Left lung (tissue), 4 donors: ENCODE measurements at regions not wholly inside any gene's neighbourhood (a gene's known extent, or its start where the extent isn't known, plus 50 kb on each side); places are given as distances from the start of the nearest gene placed in this dataset.

Source experiments
- ATAC-seq: fragments of 200-7000 bp; cut with Tn5 transposase; one replicate; pipeline ENCODE4 v1.9.1; 2020; ENCODE audit warnings: moderate library complexity
- DNase-seq, 4 donors: peaks; one replicate each; pipeline ENCODE4 v3.0.0-alpha.2; 2013 to 2020
- H3K27ac ChIP-seq, 2 donors: fragments of 200-600 bp; sonication (generic) in 1 of 2; one replicate each; pipeline versions ENCODE4 v1.5.0 to v1.8.0; 2020 to 2021
- H3K27me3 ChIP-seq, 2 donors: fragments of 200-600 bp; sonication (generic) in 1 of 2; one replicate each; pipeline versions ENCODE4 v1.5.0 to v1.8.0; 2020 to 2021
- H3K36me3 ChIP-seq, 2 donors: fragments of 200-600 bp; sonication (generic) in 1 of 2; one replicate each; pipeline versions ENCODE4 v1.5.0 to v1.8.0; 2020 to 2021
- H3K4me1 ChIP-seq, 2 donors: fragments of 200-600 bp; one replicate each; pipeline ENCODE4 v1.8.0; 2021
- H3K4me3 ChIP-seq, 2 donors: fragments of 200-600 bp; sonication (generic) in 1 of 2; one replicate each; pipeline versions ENCODE4 v1.5.0 to v1.8.0; 2020 to 2021; ENCODE audit warnings: mild to moderate bottlenecking in 1 of 2
- H3K9me3 ChIP-seq, 2 donors: fragments of 200-600 bp; sonication (generic) in 1 of 2; one replicate each; pipeline versions ENCODE4 v1.5.0 to v1.8.0; 2020 to 2021
- CTCF ChIP-seq, 2 donors: fragments of 200-600 bp; sonication (generic) in 1 of 2; IDR thresholded peaks; one replicate each; pipeline versions ENCODE4 v1.5.0 to v1.8.0; 2021; ENCODE audit warnings: antibody characterized with exemption in 2 of 2
- intact Hi-C, 2 donors: fragments of 100-400 bp; cut with DNase I; formaldehyde crosslinking; loops; one replicate each; pipeline versions ENCODE4 v1.11.2 to v1.14.2; 2022
- donor health status: DM: no; HTN: yes; CAD: no.
- donor health status: DM: no; HTN: no; CAD: no.

DNA sequence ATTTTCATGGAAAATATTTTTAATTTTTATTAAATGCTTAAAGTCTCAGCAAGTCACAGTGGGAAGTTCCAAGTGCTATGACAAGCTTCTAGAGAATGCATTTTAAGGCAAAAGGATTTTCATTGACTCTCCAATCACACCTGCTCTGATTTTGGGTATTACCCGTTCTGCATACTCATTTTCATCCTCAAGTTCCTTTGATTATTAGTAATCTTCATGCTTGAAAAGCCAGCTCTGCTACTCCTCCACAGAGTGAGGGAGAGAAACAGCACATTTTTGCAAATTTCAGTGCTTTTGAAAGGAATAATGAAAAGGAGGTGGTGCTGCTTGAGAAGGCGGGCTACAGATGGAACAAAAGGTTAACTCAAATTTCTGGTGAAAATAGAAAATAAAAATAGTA, 450.7 kb downstream of the NSUN3 start:
- no peaks in the 10 kb centered on the region for H3K9me3 ChIP-seq
- DNase-seq: no peak
- TF ChIP-seq CTCF (IDR thresholded peaks at IDR 0.05): no peak
- no peak overlapping the region for H3K27ac ChIP-seq
- H3K4me1 ChIP-seq: no peaks in the 10 kb centered on the region
- no peaks in the 10 kb centered on the region for H3K27me3 ChIP-seq
- no peak overlapping the region for H3K4me3 ChIP-seq
- intact Hi-C loops: no loop called here
- H3K36me3 ChIP-seq: no peaks in the 10 kb centered on the region
- no peak for ATAC-seq

- no peak for TF ChIP-seq CTCF (IDR thresholded peaks at IDR 0.05)
- Histone ChIP-seq H3K4me1 (no peaks in the 10 kb centered on the region), H3K36me3 (no peaks in the 10 kb centered on the region), H3K9me3 (no peaks in the 10 kb centered on the region), H3K27me3 (no peaks in the 10 kb centered on the region), H3K27ac (no peak overlapping the region), H3K4me3 (no peak overlapping the region)
- no peak for DNase-seq
- ATAC-seq: no peak
- intact Hi-C loops: no loop called here
Observed at GRCh38 chr3:94515983-94516382, 453.1 kb downstream of the NSUN3 start.

- Histone ChIP-seq H3K36me3 (no peaks in the 10 kb centered on the region), H3K4me1 (peaks cover 0 to 5% of the 10 kb centered on the region in 2 donors), H3K27ac (no peak overlapping the region), H3K9me3 (no peaks in the 10 kb centered on the region), H3K4me3 (no peak overlapping the region), H3K27me3 (no peaks in the 10 kb centered on the region)
- DNase-seq: no peak
- intact Hi-C loops: no loop called here
- no peak for TF ChIP-seq CTCF (IDR thresholded peaks at IDR 0.05)
- ATAC-seq: no peak
Observed at GRCh38 chr3:94520364-94520763, 457.5 kb downstream of the NSUN3 start.

DNA sequence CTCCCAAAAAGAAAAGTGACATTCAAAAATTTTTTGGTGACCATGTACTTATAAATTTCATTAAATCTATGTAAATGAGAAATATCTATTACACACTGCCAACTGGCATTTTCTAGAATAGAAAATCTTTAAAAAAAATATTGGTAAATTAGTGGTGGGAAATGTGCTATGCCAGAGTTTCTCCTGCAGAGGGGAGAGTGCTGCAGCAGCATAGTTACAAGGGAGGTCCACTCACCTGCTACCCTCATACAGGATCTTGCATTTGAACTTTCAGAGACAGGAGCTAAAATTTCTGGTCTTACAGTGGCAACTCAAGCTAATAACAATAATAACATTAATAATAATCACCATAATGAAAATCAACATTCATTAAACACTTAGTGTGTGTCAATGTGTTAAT, 459.6 kb downstream of the NSUN3 start:
- H3K4me1 ChIP-seq: peaks cover 0 to 5% of the 10 kb centered on the region in 2 donors
- DNase-seq (no peak), ATAC-seq (no peak)
- TF ChIP-seq CTCF (IDR thresholded peaks at IDR 0.05): no peak
- H3K9me3 ChIP-seq: no peaks in the 10 kb centered on the region
- intact Hi-C loops: no loop called here
- no peaks in the 10 kb centered on the region for H3K27me3 ChIP-seq
- H3K36me3 ChIP-seq: no peaks in the 10 kb centered on the region
- no peak overlapping the region for H3K27ac ChIP-seq
- H3K4me3 ChIP-seq: no peak overlapping the region

GRCh38 chr3:94524102-94524919, 461.4 kb downstream of the NSUN3 start:
- no peak overlapping the region for H3K4me3 ChIP-seq
- TF ChIP-seq CTCF (IDR thresholded peaks at IDR 0.05): no peak
- no peaks in the 10 kb centered on the region for H3K27me3 ChIP-seq
- no peaks in the 10 kb centered on the region for H3K9me3 ChIP-seq
- H3K36me3 ChIP-seq: no peaks in the 10 kb centered on the region
- peaks cover 0 to 5% of the 10 kb centered on the region in 2 donors for H3K4me1 ChIP-seq
- intact Hi-C loops: no loop called here
- DNase-seq (peak in 2 of 4 donors; percentile 43 to 52), ATAC-seq (peak; percentile 91)
- peak overlapping the region in 1 of 2 donors; percentile 27 for H3K27ac ChIP-seq
